Activated CD8-positive, alpha-beta T cell treated with anti-CD3 and anti-CD28 coated beads, Interleukin-2, amount 10 ng/mL, durations not matched to agents 7 days and 5 days (primary cell): ENCODE measurements at regions not wholly inside any gene's neighbourhood (a gene's known extent, or its start where the extent isn't known, plus 50 kb on each side); places are given as distances from the start of the nearest gene placed in this dataset.

Experiments used
- ATAC-seq: fragments of 150-1000 bp; cut with Tn5 transposase; one replicate; pipeline ENCODE4 v1.10.0; 2021; ENCODE audit warnings: moderate library complexity
- CTCF ChIA-PET: fragments of 350-600 bp; sonication (Branson Sonifier 250); formaldehyde crosslinking; loops from one replicate; lab custom pipeline; 2021; ENCODE audit warnings: antibody characterized with exemption; lab: Charles Lee
- POLR2A ChIA-PET: fragments of 350-600 bp; sonication (Branson Sonifier 250); formaldehyde crosslinking; loops from one replicate; lab custom pipeline; 2021; ENCODE audit warnings: antibody characterized with exemption; lab: Charles Lee
- DNase-seq: peaks from one replicate; pipeline ENCODE4 v3.0.0-alpha.2; 2020
- H3K27ac Mint-ChIP-seq: one replicate; pipeline ENCODE4 v1.8.0; 2021; ENCODE audit warnings: mild to moderate bottlenecking, mixed read lengths
- H3K27me3 Mint-ChIP-seq: one replicate; pipeline ENCODE4 v1.8.0; 2021; ENCODE audit warnings: low read depth, mixed read lengths
- H3K36me3 Mint-ChIP-seq: one replicate; pipeline ENCODE4 v1.8.0; 2021; ENCODE audit warnings: low read depth, mixed read lengths
- H3K4me1 Mint-ChIP-seq: one replicate; pipeline ENCODE4 v1.8.0; 2021; ENCODE audit warnings: low read depth, mixed read lengths
- H3K4me3 Mint-ChIP-seq: one replicate; pipeline ENCODE4 v1.8.0; 2021; ENCODE audit warnings: mild to moderate bottlenecking, mixed read lengths
- H3K9me3 Mint-ChIP-seq: one replicate; pipeline ENCODE4 v1.8.0; 2022; ENCODE audit warnings: mixed read lengths; ENCODE audit not compliant: insufficient read depth

DNA sequence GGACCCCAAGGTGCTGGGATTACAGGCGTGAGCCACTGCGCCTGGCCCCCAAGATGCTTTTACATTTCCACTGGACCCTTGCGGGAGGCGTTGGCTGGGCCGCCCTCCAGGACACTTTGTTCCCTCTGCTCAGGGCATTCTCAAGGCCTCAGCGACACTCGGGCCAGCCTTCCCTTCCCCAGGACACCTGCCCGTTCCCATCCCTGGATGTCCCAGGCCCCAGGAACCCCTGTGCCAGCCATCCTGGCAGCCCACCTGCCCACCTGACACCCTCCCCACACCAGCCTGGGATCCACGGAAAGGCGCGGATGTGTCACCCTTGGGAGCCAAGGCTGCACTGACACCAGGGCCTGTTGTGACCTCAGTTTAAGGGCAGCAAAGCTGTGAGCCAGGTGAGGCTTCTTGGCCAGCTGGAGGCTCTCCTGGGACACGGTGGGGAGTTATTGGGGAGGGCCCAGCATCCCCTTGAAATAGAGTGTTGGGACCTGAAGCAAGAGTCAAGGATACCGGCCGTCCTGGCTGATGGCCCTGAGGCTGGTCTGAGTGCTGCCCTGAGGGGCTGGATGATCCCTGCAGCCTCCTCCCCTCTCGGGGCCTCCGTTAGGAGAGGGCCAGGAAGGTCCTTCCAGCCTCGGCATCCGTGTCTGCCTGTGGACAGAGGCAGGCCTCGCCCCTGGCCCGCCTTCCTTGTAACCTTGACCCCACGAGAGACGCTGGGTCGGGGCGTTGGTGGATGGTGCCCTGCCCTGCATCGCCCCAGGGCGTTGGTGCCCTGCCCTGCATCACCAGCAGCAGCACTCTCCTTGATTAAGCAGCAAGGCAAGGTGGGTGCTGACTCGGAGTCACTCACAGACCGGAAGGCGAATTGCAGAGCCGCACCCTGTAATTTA lies 84.2 kb upstream of the BHLHE23 start:
- no peak for ATAC-seq
- no peak for DNase-seq
- H3K4me1 Mint-ChIP-seq = no peaks in the 10 kb centered on the region
- no peaks in the 10 kb centered on the region for H3K27me3 Mint-ChIP-seq
- ChIA-PET POLR2A (no interaction called here), CTCF (no interaction called here)
- H3K9me3 Mint-ChIP-seq = no peaks in the 10 kb centered on the region
- no peak overlapping the region for H3K27ac Mint-ChIP-seq
- no peak overlapping the region for H3K4me3 Mint-ChIP-seq
- H3K36me3 Mint-ChIP-seq = no peaks in the 10 kb centered on the region

DNA sequence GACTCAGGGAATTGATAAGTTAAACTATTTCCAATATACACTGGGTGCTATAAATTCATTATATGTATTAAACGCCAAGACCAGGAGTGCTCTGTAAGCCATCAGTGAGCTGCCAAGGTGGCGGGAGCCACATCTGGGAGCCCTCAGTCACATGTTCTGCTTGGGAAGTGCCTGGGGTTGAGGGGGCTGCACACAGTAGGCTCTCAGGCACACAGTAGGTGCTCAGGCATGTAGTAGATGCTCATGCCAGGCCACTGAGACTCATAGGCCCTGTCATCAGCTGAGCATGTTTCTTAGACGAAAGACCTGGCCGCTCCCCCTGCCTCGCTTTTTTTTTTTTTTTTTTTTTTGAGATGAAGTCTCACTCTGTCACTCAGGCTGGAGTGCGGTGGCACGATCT lies 83.3 kb upstream of the BHLHE23 start:
- DNase-seq (no peak), ATAC-seq (no peak)
- Mint-ChIP-seq H3K4me1 (no peaks in the 10 kb centered on the region), H3K27ac (no peak overlapping the region), H3K36me3 (no peaks in the 10 kb centered on the region), H3K27me3 (no peaks in the 10 kb centered on the region), H3K9me3 (no peaks in the 10 kb centered on the region), H3K4me3 (no peak overlapping the region)
- ChIA-PET CTCF (interaction anchor here (0.6 kb wide), 1 partner anchor 113 kb away, joined by 3 read pairs; no protein-coding TSS in a partner anchor), POLR2A (no interaction called here)

DNA sequence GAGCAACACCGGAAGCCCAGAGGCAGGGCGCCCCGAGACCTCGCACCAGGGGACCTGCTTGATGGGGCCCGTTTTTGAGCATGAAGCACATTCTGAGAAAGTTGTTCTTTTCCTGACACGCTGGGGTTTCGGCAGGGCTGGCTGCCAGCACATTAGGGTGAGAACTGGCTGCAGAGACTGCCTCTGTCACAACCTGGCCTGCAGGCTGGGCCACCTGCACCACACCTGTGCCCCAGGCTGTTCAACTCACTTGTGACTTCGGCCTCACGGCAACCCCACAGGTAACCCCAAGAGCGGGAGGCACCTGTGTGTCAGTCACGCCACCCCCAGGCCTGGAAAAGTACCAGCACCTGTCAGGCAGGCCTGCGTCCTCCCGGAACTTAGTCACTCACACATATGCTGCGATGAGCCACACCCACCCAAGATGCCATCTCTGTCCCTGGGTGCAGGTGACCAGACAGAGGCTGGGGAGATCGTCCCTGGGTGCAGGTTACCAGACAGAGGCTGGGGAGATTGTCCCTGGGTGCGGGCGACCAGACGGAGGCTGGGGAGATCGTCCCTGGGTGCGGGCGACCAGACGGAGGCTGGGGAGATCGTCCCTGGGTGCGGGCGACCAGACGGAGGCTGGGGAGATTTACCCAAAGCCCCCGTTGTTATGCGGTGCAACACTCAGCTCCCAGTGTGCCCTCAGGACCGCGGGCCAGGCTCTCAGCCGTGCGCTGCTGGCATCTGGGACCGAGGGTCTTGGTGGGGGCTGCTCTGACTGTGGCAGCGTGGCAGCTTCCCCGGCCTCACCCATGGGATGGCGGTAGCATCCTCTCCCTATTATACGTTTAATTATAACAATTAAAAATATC lies 82.5 kb upstream of the BHLHE23 start:
- H3K27me3 Mint-ChIP-seq = no peaks in the 10 kb centered on the region
- ChIA-PET POLR2A (no interaction called here), CTCF (interaction anchor here (0.6 kb wide), 1 partner anchor 114 kb away, joined by 3 read pairs; no protein-coding TSS in a partner anchor)
- no peaks in the 10 kb centered on the region for H3K36me3 Mint-ChIP-seq
- DNase-seq = no peak
- H3K9me3 Mint-ChIP-seq = no peaks in the 10 kb centered on the region
- no peaks in the 10 kb centered on the region for H3K4me1 Mint-ChIP-seq
- H3K27ac Mint-ChIP-seq = no peak overlapping the region
- no peak overlapping the region for H3K4me3 Mint-ChIP-seq
- ATAC-seq = no peak

DNA sequence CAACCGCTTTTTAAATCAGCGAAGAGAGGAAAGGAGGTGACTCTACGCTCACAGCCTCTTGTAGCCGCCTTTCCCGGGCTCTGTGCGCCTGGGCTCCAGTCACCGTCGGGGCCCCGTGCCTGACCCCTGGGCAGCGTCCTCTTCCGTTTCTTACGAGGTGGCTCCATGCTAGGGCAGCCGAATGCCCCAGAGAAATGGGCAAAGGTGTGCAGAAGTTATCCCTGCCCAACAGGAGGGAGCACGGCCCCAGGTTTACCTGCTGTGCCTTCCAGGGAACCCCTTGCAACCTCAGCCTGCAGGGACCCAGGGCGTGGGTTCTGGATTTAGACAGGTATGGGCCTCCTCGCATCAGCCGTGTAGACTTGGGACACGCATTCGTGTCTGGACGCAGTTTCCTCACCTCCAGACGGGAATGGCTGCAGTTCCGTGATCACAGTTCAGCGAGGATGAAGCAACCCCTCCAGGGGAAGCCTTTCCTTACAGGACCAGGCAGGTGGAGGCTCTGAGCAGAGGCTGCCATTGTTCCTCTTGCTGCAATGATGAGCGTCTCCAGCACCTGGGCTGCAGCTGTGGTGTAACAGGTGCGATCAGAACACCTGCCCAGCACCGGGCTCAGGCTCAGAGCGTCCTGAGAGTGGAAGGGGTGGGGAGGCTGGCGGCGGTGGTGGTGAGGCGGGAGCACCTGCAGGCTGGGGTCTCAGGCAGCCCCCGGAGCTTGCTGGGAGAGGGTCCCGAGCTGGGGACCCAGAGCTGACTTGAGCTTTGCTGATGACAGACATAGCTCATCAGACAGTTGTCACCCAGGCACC lies 81.3 kb upstream of the BHLHE23 start:
- Mint-ChIP-seq H3K27ac (no peak overlapping the region), H3K9me3 (no peaks in the 10 kb centered on the region), H3K27me3 (no peaks in the 10 kb centered on the region), H3K36me3 (no peaks in the 10 kb centered on the region), H3K4me3 (no peak overlapping the region), H3K4me1 (no peaks in the 10 kb centered on the region)
- CTCF ChIA-PET = interaction anchor here (0.6 kb wide), 1 partner anchor 868 kb away, joined by 3 read pairs; no protein-coding TSS in a partner anchor
- ATAC-seq (no peak), DNase-seq (no peak)
- POLR2A ChIA-PET = no interaction called here

DNA sequence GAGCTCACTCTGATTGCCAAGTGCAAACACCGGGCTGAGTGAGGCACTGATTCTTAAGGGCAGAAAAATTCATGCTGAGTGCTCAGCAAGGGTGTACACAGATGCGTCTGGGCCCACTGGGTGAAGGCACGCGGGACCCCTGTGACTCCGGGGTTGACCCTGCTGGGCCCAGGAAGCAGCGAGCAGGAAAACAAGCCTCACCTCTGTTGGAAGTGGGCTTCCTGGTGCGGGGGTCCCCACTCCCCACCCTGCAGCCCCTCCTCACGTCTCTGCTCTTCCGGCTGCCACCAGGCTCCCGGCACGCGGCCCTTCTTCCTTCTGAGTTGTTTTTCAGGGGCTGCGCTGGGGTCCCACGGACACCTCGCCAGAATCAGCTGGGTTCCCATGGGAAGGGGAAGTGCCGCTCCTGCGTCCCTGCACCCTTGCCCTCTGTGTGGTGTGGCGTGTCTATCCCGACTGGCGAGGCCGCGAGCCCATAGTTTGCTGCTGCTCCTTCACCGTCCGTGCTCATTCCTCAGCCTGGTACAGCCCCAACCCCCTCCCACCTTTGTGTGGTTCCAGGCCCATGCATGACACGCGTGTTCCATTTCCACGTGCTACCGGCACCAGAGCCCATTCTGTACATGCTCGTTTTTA lies 80.6 kb upstream of the BHLHE23 start:
- Mint-ChIP-seq H3K27me3 (no peaks in the 10 kb centered on the region), H3K27ac (no peak overlapping the region), H3K4me3 (no peak overlapping the region), H3K36me3 (no peaks in the 10 kb centered on the region), H3K9me3 (no peaks in the 10 kb centered on the region), H3K4me1 (no peaks in the 10 kb centered on the region)
- DNase-seq (no peak), ATAC-seq (no peak)
- ChIA-PET CTCF (no interaction called here), POLR2A (no interaction called here)

DNA sequence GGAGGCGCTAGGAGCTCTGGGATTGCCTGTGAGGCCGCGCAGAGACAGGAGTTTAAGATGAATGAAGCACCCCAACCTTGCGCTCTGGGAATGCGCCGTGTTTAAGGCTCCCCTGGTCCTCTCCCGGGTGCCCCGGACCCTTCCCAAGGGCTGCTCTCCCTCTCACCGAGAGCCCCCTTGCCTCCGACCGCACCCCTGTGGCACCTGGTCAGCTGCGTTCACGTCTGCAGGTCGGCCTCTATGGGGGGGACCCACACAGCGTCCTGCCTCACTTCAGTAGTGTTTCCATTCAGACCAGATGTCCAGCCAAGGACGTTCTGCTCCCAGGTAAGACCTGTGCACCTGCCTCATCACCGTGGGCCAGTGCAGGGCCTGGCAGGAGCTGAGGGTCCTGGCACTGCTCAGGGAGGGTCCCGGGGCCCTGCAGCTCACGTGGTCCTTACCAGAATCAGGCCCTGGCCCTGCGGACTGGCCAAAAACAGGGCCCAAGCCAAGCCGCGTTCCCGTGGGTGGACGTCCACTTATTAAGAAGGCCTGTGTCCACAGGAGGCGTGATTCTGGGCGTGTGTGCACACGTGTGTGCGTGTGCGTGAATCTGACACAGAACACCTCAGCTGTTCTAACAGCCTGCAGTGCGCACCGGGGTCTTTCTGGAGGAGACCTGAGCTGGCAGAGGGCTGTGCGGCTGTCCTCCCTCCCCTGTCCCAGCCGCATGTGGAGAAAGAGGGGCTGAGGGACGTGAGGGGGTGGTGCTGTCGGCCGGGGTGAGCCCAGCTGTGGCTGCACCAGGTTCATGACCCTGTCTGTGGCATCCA lies 79.9 kb upstream of the BHLHE23 start:
- CTCF ChIA-PET = no interaction called here
- Mint-ChIP-seq H3K36me3 (no peaks in the 10 kb centered on the region), H3K27ac (no peak overlapping the region), H3K4me1 (no peaks in the 10 kb centered on the region), H3K9me3 (no peaks in the 10 kb centered on the region), H3K4me3 (no peak overlapping the region), H3K27me3 (peaks cover 1% of the 10 kb centered on the region)
- no peak for ATAC-seq
- POLR2A ChIA-PET = no interaction called here
- DNase-seq = no peak

DNA sequence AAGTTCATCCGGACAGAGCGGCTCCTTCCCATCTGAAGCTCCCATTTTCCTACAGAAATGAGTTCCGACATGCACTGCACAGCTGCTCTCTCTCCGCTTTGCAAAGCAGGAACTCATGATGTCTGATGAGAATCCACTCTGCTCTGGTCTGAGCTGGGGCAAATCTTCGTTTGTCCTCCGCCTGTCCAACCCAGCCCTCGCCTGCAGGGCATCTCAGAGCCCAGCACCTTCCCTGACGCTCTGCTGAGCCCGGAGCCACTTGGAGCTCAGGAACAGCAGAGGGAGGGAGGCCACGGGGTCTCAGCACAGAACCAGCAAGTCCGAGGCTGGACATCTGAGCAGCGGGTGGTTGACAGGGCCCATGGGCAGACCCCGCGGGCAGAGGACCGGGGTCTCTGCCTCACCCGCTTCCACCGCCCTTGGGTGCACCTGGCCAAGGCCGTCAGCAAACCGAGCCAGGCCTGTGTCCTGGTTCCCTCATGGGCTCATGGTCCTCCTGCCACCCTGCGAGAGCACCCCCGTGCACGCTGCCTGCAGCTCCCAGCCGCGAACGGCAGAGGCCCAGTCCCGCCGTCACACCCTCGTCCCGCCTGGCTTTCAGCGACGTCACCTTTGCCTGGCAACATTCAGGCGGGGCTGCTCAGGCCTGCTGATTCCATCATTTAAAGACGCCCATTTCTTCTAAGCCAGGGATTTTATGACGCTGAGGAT lies 78.5 kb upstream of the BHLHE23 start:
- no peaks in the 10 kb centered on the region for H3K36me3 Mint-ChIP-seq
- no peaks in the 10 kb centered on the region for H3K4me1 Mint-ChIP-seq
- no peak for DNase-seq
- no peaks in the 10 kb centered on the region for H3K9me3 Mint-ChIP-seq
- no peak overlapping the region for H3K27ac Mint-ChIP-seq
- no peak overlapping the region for H3K4me3 Mint-ChIP-seq
- POLR2A ChIA-PET = no interaction called here
- ATAC-seq = no peak
- CTCF ChIA-PET = no interaction called here
- H3K27me3 Mint-ChIP-seq = peaks cover 2% of the 10 kb centered on the region

DNA sequence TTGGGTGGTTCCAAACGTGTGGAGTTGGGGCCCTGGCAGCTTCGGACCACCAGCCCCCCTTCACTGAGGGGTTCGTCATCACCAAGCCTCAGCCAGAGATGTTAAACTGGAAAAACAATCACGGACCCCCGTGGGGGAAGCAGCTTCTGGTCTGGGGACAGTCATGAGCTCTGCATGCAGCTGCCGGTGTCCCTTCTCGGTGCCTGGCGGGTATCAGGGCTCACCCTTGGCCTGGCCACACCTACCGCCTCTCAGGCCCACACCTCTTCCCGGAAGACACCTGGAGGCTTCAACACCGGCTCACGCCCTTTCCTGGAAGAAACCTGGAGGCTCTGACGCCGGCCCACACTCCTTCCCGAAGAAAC lies 77.8 kb upstream of the BHLHE23 start:
- Mint-ChIP-seq H3K27me3 (peaks cover 2% of the 10 kb centered on the region), H3K9me3 (no peaks in the 10 kb centered on the region), H3K4me1 (no peaks in the 10 kb centered on the region), H3K27ac (no peak overlapping the region), H3K36me3 (no peaks in the 10 kb centered on the region), H3K4me3 (no peak overlapping the region)
- no peak for DNase-seq
- ChIA-PET CTCF (no interaction called here), POLR2A (no interaction called here)
- ATAC-seq = no peak

DNA sequence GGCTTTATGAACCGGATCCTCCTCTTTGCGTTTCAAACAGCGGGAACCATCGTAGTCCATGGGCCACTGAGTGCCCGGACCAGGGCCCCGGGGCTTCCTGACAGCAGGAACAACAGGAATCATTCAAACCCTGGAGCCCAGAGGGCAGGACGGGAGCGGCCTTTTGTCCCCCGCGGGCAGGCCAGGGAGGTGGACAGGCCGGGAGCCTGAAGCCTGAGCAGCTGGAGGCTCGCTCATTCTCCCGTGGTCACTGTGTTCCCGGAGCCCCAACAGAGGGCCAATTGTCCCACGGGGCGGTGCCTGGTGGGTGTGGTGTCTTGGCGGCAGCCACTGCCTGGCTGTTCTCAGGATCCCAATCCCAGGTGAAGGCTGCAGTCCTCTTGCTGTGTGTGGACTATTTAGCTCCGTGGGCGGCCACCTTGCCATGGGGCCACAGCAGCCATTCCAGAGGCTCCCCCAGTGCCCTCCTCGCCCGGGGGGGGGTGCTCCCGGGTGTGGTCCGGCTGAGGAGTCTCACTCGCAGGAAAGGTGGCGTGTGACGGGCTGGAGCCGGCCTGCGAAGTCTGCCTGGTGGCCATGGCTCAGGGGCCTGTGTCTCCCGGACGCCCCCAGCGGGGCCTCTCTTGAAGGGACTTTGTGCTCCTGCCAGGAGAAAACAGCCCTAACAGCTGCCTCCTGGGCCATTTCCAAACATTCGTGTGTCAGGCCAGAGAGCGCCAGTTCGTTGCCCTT lies 77.2 kb upstream of the BHLHE23 start:
- POLR2A ChIA-PET = no interaction called here

More for the DNA sequence above, 77.2 kb upstream of the BHLHE23 start:
- Mint-ChIP-seq H3K9me3 (no peaks in the 10 kb centered on the region), H3K36me3 (no peaks in the 10 kb centered on the region), H3K4me1 (no peaks in the 10 kb centered on the region), H3K27ac (no peak overlapping the region), H3K27me3 (peaks cover 5% of the 10 kb centered on the region), H3K4me3 (no peak overlapping the region)
- no peak for ATAC-seq
- no peak for DNase-seq
- CTCF ChIA-PET = no interaction called here
